ENCODE measurements at regions not wholly inside any gene's neighbourhood (a gene's known extent, or its start where the extent isn't known, plus 50 kb on each side); places are given as distances from the start of the nearest gene placed in this dataset.

DNA sequence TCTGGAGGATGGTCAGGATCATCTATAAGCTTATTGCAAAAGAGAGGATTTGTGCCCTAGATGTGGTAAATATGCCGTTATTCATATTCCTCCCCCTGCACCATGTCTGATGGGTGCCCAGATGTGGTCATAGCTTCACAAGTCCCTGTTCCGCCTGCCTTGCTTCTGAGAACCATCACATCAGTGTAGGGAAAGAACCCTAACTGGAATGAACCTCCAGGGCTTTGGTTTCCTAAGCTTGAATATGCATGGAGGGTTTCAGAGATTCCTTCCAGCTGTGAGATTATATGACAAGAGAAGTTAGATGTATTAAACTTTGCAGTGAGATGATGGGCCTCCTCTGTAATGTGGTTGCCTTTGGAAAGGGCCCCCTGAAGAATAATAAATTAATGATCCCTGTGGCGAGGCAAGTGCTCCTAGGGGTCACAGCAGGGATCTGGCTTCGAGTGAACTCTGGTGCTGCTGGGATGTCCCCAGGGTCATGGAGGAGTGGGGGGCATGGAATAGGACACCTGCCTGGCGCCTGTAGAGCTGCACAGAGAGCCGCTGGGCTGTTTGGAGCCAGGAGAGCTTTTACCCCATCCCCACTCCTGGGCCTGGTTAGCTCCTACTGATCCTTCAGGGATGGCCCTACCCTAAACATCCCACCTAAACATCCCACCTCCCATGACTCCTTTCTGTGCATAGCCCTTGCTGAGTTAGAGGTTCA, 56.0 kb upstream of the IRS2 start:
- TF ChIP-seq, protein P1, sequence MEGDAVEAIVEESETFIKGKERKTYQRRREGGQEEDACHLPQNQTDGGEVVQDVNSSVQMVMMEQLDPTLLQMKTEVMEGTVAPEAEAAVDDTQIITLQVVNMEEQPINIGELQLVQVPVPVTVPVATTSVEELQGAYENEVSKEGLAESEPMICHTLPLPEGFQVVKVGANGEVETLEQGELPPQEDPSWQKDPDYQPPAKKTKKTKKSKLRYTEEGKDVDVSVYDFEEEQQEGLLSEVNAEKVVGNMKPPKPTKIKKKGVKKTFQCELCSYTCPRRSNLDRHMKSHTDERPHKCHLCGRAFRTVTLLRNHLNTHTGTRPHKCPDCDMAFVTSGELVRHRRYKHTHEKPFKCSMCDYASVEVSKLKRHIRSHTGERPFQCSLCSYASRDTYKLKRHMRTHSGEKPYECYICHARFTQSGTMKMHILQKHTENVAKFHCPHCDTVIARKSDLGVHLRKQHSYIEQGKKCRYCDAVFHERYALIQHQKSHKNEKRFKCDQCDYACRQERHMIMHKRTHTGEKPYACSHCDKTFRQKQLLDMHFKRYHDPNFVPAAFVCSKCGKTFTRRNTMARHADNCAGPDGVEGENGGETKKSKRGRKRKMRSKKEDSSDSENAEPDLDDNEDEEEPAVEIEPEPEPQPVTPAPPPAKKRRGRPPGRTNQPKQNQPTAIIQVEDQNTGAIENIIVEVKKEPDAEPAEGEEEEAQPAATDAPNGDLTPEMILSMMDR (IDR thresholded peaks at IDR 0.05): no peak
- Histone ChIP-seq H3K27ac (no peak overlapping the region), H3K4me3 (no peak overlapping the region), H3K4me1 (no peaks in the 10 kb centered on the region), H3K36me3 (no peaks in the 10 kb centered on the region), H3K9ac (ENCODE audit: low read depth in 2 of 2, low read length in 2 of 2) (no peak overlapping the region), H3K27me3 (no peaks in the 10 kb centered on the region), H3K9me3 (no peaks in the 10 kb centered on the region)
- no peak for DNase-seq
- intact Hi-C loops (cut with DNase I): no loop called here

DNA sequence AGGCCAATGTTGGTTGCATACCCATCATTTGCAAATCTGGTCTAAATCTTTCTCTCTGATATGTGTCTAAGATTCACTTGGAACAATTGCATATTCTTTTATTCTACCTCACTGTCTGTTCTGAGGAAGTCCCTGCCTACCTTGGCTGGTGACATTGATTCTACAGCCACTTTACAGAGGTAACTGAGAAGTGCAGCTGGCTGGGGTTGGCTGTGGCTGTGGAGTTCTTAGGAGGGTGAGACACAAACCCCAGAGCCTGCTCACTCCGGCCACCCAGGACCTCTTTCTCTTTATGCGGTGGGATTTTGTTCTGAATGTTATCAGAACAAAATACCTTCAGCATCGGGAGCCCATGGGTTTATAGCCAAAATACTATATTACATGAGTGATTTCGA, 54.5 kb upstream of the IRS2 start:
- H3K4me3 ChIP-seq: no peak overlapping the region
- H3K27ac ChIP-seq: no peak overlapping the region
- H3K36me3 ChIP-seq: no peaks in the 10 kb centered on the region
- H3K27me3 ChIP-seq: no peaks in the 10 kb centered on the region
- H3K9ac ChIP-seq (ENCODE audit: low read depth in 2 of 2, low read length in 2 of 2): no peak overlapping the region
- DNase-seq: no peak
- peaks cover 4% of the 10 kb centered on the region for H3K4me1 ChIP-seq
- intact Hi-C loops (cut with DNase I): no loop called here
- TF ChIP-seq, protein P1 (IDR thresholded peaks at IDR 0.05): no peak
- H3K9me3 ChIP-seq: no peaks in the 10 kb centered on the region

DNA sequence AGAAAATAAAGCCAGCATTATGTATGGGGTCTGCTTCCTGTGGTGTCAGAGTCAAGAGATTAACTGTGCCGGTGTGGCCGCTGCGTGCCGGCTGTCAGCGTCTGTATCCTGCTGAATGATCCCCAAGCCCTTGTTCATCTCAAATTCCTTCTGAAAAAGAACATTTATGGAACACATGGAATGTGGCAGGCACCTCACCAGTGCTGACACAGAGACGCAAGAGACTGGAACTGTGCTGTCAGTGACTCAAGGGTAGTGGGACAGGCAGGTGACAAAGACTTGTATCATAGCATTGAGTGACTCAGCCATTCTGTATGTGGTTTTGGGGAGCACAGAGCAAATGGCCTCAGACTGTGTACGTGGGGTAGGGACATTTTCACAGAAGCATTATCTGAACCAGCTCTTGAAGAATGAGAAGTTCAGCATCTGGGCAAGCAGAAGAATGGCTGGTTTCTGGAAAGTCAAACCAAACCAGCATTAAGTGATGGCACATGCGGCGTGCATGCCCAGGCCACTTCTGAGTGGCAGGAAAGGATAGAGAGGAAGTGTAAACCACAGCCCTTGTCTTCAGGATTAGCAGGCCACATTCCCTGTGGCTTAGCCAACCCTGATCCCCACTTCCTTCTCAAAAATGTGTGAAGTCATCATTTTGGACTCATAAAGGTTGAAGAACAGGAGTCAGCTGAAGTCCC, 54.0 kb upstream of the IRS2 start:
- Histone ChIP-seq H3K4me1 (peaks cover 4% of the 10 kb centered on the region), H3K9ac (ENCODE audit: low read depth in 2 of 2, low read length in 2 of 2) (no peak overlapping the region), H3K27ac (no peak overlapping the region), H3K9me3 (no peaks in the 10 kb centered on the region), H3K36me3 (no peaks in the 10 kb centered on the region), H3K4me3 (no peak overlapping the region), H3K27me3 (no peaks in the 10 kb centered on the region)
- intact Hi-C loops (cut with DNase I): no loop called here
- TF ChIP-seq, protein P1 (IDR thresholded peaks at IDR 0.05): no peak
- no peak for DNase-seq

DNA sequence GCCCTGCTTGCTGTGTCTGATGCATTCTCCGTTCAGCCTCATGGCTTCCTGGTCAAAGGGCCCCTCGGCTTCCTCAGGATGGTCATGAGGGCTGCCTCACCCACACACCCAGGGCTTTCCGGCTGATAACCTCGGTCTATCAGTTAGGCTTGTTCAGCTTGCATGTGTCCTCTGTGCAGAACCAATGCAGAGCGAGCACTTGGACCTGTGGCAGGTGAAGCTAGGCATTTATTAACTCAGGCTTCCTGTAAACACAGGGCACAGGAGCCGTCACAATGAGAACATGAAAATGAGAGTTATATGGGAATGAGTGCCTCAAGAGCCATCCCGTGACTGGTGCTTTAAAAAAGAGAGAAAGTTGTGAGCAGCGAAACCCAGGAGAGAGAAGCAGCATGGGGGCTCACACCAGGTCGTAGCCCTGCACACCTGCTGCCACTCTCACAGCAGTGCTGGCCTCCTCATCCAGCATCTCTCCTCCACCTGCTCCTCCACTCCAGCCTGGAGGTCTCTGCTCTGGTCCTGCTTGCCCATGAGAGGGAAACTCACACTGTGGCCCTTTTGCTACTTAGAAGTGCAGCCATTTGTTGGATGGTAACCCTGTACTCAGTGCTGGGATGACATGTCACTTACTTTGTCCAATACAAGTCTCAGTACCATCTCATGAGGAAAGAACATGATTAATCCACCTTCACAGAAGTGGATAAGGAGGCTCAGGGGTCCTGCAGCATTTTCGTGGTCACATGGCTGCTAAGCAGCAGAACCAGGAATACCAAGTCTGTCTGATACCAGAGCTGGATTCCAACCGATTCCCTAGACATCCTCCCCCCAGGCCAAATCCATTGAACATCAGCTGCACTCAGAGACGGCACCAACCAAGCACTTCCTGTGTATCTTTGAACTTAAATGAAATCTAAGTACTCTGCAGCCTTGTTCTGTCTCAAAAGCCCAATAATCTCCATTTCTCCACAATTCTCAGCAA, 50.5 kb upstream of the IRS2 start:
- no peaks in the 10 kb centered on the region for H3K9me3 ChIP-seq
- H3K9ac ChIP-seq (ENCODE audit: low read depth in 2 of 2, low read length in 2 of 2): no peak overlapping the region
- TF ChIP-seq, protein P1 (IDR thresholded peaks at IDR 0.05): no peak
- no peak overlapping the region for H3K4me3 ChIP-seq
- peak; percentile 69 for DNase-seq
- no peaks in the 10 kb centered on the region for H3K27me3 ChIP-seq
- no peaks in the 10 kb centered on the region for H3K36me3 ChIP-seq
- no peak overlapping the region for H3K27ac ChIP-seq
- peaks cover 4% of the 10 kb centered on the region for H3K4me1 ChIP-seq
- intact Hi-C loops (cut with DNase I): no loop called here
